ENCODE measurements at regions not wholly inside any gene's neighbourhood (a gene's known extent, or its start where the extent isn't known, plus 50 kb on each side); places are given as distances from the start of the nearest gene placed in this dataset.

- no peak overlapping the region for H3K4me3 ChIP-seq
- no peak for TF ChIP-seq CTCF (IDR thresholded peaks at IDR 0.05)
- no peak for ATAC-seq
- no peaks in the 10 kb centered on the region for H3K4me1 ChIP-seq
- no peaks in the 10 kb centered on the region for H3K36me3 ChIP-seq
- H3K27me3 ChIP-seq (ENCODE audit: low read depth), result no peaks in the 10 kb centered on the region
- intact Hi-C loops (cut with DNase I), result no loop called here
- no peaks in the 10 kb centered on the region for H3K9me3 ChIP-seq
- H3K27ac ChIP-seq, result no peak overlapping the region
- DNase-seq, result no peak
Measured at GRCh38 chr21:30986965-30987364, 51.3 kb downstream of the KRTAP19-8 start.

- Histone ChIP-seq H3K4me1 (no peaks in the 10 kb centered on the region), H3K4me3 (no peak overlapping the region), H3K27ac (no peak overlapping the region), H3K27me3 (ENCODE audit: low read depth) (no peaks in the 10 kb centered on the region), H3K36me3 (no peaks in the 10 kb centered on the region), H3K9me3 (no peaks in the 10 kb centered on the region)
- DNase-seq (no peak), ATAC-seq (no peak)
- intact Hi-C loops (cut with DNase I), result no loop called here
- no peak for TF ChIP-seq CTCF (IDR thresholded peaks at IDR 0.05)
Measured at GRCh38 chr21:30984889-30985288, 53.4 kb downstream of the KRTAP19-8 start.

- DNase-seq, result no peak
- no peak for TF ChIP-seq CTCF (IDR thresholded peaks at IDR 0.05)
- no peak for ATAC-seq
Measured at GRCh38 chr21:30981403-30981802, 56.9 kb downstream of the KRTAP19-8 start.

GRCh38 chr21:30979054-30979453, 59.2 kb downstream of the KRTAP19-8 start:
- Histone ChIP-seq H3K9me3 (no peaks in the 10 kb centered on the region), H3K4me1 (no peaks in the 10 kb centered on the region), H3K36me3 (no peaks in the 10 kb centered on the region), H3K4me3 (no peak overlapping the region), H3K27me3 (ENCODE audit: low read depth) (no peaks in the 10 kb centered on the region), H3K27ac (no peak overlapping the region)
- intact Hi-C loops (cut with DNase I), result no loop called here
- no peak for TF ChIP-seq CTCF (IDR thresholded peaks at IDR 0.05)
- ATAC-seq (no peak), DNase-seq (no peak)

More at GRCh38 chr21:30981403-30981802, 56.9 kb downstream of the KRTAP19-8 start:
- H3K27ac ChIP-seq, result no peak overlapping the region
- H3K4me3 ChIP-seq, result no peak overlapping the region
- intact Hi-C loops (cut with DNase I), result no loop called here
- H3K36me3 ChIP-seq, result no peaks in the 10 kb centered on the region
- H3K9me3 ChIP-seq, result no peaks in the 10 kb centered on the region
- H3K4me1 ChIP-seq, result no peaks in the 10 kb centered on the region
- H3K27me3 ChIP-seq (ENCODE audit: low read depth), result no peaks in the 10 kb centered on the region

GRCh38 chr21:30964283-30964682, 74.0 kb downstream of the KRTAP19-8 start:
- intact Hi-C loops (cut with DNase I), result no loop called here
- ATAC-seq (no peak), DNase-seq (no peak)
- TF ChIP-seq CTCF (IDR thresholded peaks at IDR 0.05), result no peak
- no peaks in the 10 kb centered on the region for H3K4me1 ChIP-seq
- no peaks in the 10 kb centered on the region for H3K36me3 ChIP-seq
- H3K9me3 ChIP-seq, result no peaks in the 10 kb centered on the region
- no peak overlapping the region for H3K4me3 ChIP-seq
- no peak overlapping the region for H3K27ac ChIP-seq
- H3K27me3 ChIP-seq (ENCODE audit: low read depth), result no peaks in the 10 kb centered on the region

- no peak for ATAC-seq
- TF ChIP-seq CTCF (IDR thresholded peaks at IDR 0.05), result no peak
Measured at GRCh38 chr21:30963502-30963901, 74.8 kb downstream of the KRTAP19-8 start.

More at GRCh38 chr21:30963502-30963901, 74.8 kb downstream of the KRTAP19-8 start:
- no peak overlapping the region for H3K4me3 ChIP-seq
- no peaks in the 10 kb centered on the region for H3K9me3 ChIP-seq
- H3K4me1 ChIP-seq, result no peaks in the 10 kb centered on the region
- no peaks in the 10 kb centered on the region for H3K27me3 ChIP-seq (ENCODE audit: low read depth)
- H3K36me3 ChIP-seq, result no peaks in the 10 kb centered on the region
- H3K27ac ChIP-seq, result no peak overlapping the region
- DNase-seq, result no peak
- intact Hi-C loops (cut with DNase I), result no loop called here

All from lower lobe of right lung (tissue), 2 donors.